Keratinocyte (primary cell): ENCODE measurements at regions not wholly inside any gene's neighbourhood (a gene's known extent, or its start where the extent isn't known, plus 50 kb on each side); places are given as distances from the start of the nearest gene placed in this dataset.

Experiments
- DNase-seq: peaks from one replicate; pipeline ENCODE4 v3.0.0-alpha.2; 2011; ENCODE audit warnings: low read depth, missing footprints, low spot score
- FAIRE-seq: peaks from 2 replicates; lab custom pipeline; 2011; peaks lifted over from hg19 to GRCh38; lab: Jason Lieb, UNC
- H2AFZ ChIP-seq: 2 replicates; pipeline ENCODE4 v1.6.0; 2012; ENCODE audit warnings: low read length, control low read depth, inconsistent platforms; ENCODE audit not compliant: control insufficient read depth
- H3K27ac ChIP-seq: 2 replicates; pipeline ENCODE4 v1.5.1; 2011; ENCODE audit warnings: low read length; ENCODE audit not compliant: control insufficient read depth, insufficient read depth
- H3K27me3 ChIP-seq: 3 replicates; pipeline ENCODE4 v1.6.0; 2011; ENCODE audit warnings: low read length; ENCODE audit not compliant: control insufficient read depth, insufficient read depth; ENCODE audit errors: extremely low read depth
- H3K36me3 ChIP-seq, 2 experiments: 2 replicates in 1 of 2; 3 replicates in 1 of 2; pipeline ENCODE4 v1.5.1; 2011; ENCODE audit warnings: low read length in 2 of 2, mild to moderate bottlenecking in 1 of 2; ENCODE audit not compliant: control insufficient read depth in 2 of 2, insufficient read depth in 2 of 2; ENCODE audit errors: extremely low read depth in 1 of 2
- H3K4me1 ChIP-seq: 3 replicates; pipeline ENCODE4 v1.5.1; 2011; ENCODE audit warnings: low read length; ENCODE audit not compliant: control insufficient read depth, insufficient read depth; ENCODE audit errors: extremely low read depth
- H3K4me2 ChIP-seq: 3 replicates; pipeline ENCODE4 v1.6.0; 2011; ENCODE audit warnings: low read depth, low read length; ENCODE audit not compliant: control insufficient read depth, insufficient read depth; ENCODE audit errors: extremely low read depth
- H3K4me3 ChIP-seq, 3 experiments: fragments of 200-600 bp in 1 of 3; sonication (generic) in 1 of 3; 2 replicates in 2 of 3; 3 replicates in 1 of 3; pipeline ENCODE4 v1.5.1; 2011 to 2016; ENCODE audit warnings: low read length in 3 of 3, mild to moderate bottlenecking in 3 of 3, control low read depth in 2 of 3, inconsistent platforms in 1 of 3, low read depth in 1 of 3, mixed read lengths in 1 of 3, mixed run types in 1 of 3, moderate library complexity in 1 of 3; ENCODE audit not compliant: control insufficient read depth in 2 of 3, insufficient read depth in 2 of 3; ENCODE audit errors: extremely low read depth in 1 of 3
- H3K79me2 ChIP-seq: 2 replicates; pipeline ENCODE4 v1.6.0; 2012; ENCODE audit warnings: low read length; ENCODE audit not compliant: control insufficient read depth, insufficient read depth
- H3K9ac ChIP-seq: 3 replicates; pipeline ENCODE4 v1.6.0; 2011; ENCODE audit warnings: low read length; ENCODE audit not compliant: control insufficient read depth, insufficient read depth; ENCODE audit errors: extremely low read depth
- H3K9me1 ChIP-seq: 3 replicates; pipeline ENCODE4 v1.6.0; 2011; ENCODE audit warnings: low read length; ENCODE audit not compliant: control insufficient read depth, insufficient read depth; ENCODE audit errors: extremely low read depth
- H3K9me3 ChIP-seq: 2 replicates; pipeline ENCODE4 v1.5.1; 2012; ENCODE audit warnings: low read depth, low read length; ENCODE audit not compliant: control insufficient read depth
- H4K20me1 ChIP-seq: 3 replicates; pipeline ENCODE4 v1.6.0; 2011; ENCODE audit warnings: low read length; ENCODE audit not compliant: control insufficient read depth, insufficient read depth; ENCODE audit errors: extremely low read depth
- CTCF ChIP-seq, 3 experiments: IDR thresholded peaks in 1 of 3; conservative IDR thresholded peaks in 1 of 3; optimal IDR thresholded peaks in 1 of 3; 2 replicates in 2 of 3; 3 replicates in 1 of 3; pipeline versions ENCODE3 to v1.5.1; 2011; ENCODE audit warnings: low read length in 3 of 3, mild to moderate bottlenecking in 3 of 3, moderate library complexity in 2 of 3, control low read depth in 1 of 3, inconsistent platforms in 1 of 3; ENCODE audit not compliant: insufficient read depth in 2 of 3; ENCODE audit errors: extremely low read depth in 1 of 3
- EZH2 ChIP-seq: IDR thresholded peaks from one replicate; pipeline ENCODE4 v1.6.1; 2012; ENCODE audit warnings: inconsistent platforms, mild to moderate bottlenecking, low read length, moderate library complexity
- dilution Hi-C: fragments of 300-500 bp; cut with MboI; formaldehyde crosslinking; loops from one replicate; pipeline ENCODE4 v1.7.0; 2020; ENCODE audit warnings: low sequenced_read_pairs; ENCODE audit not compliant: extremely low pct_ligation_motif_present

GRCh38 chr3:177917234-177917861 is 618.9 kb upstream of the KCNMB2 start:
- FAIRE-seq = no peak
- no peak overlapping the region for H3K27ac ChIP-seq

GRCh38 chr3:177921153-177921552 is 615.1 kb upstream of the KCNMB2 start:
- no peak overlapping the region for H3K4me3 ChIP-seq
- dilution Hi-C loops = no loop called here
- no peak for TF ChIP-seq EZH2
- no peak for TF ChIP-seq CTCF (optimal IDR thresholded peaks at IDR 0.05 in 1 of 3, IDR thresholded peaks at IDR 0.05 in 1 of 3, conservative IDR thresholded peaks at IDR 0.05 in 1 of 3; ENCODE audit: extremely low read depth in 1 of 3, insufficient read depth in 2 of 3, low read length in 3 of 3)

More at GRCh38 chr3:177917234-177917861, 618.9 kb upstream of the KCNMB2 start:
- Histone ChIP-seq H3K9ac (no peak overlapping the region), H3K4me3 (no peak overlapping the region), H3K4me1 (peaks cover 6% of the 10 kb centered on the region), H3K36me3 (no peaks in the 10 kb centered on the region), H3K9me1 (no peaks in the 10 kb centered on the region), H4K20me1 (no peaks in the 10 kb centered on the region), H3K79me2 (no peaks in the 10 kb centered on the region), H2AFZ (peak overlapping the region; percentile 12), H3K9me3 (no peaks in the 10 kb centered on the region), H3K4me2 (no peak overlapping the region), H3K27me3 (no peaks in the 10 kb centered on the region)
- TF ChIP-seq CTCF (optimal IDR thresholded peaks at IDR 0.05 in 1 of 3, IDR thresholded peaks at IDR 0.05 in 1 of 3, conservative IDR thresholded peaks at IDR 0.05 in 1 of 3; ENCODE audit: extremely low read depth in 1 of 3, insufficient read depth in 2 of 3, low read length in 3 of 3) = no peak
- no peak for DNase-seq
- dilution Hi-C loops = no loop called here

More at GRCh38 chr3:177921153-177921552, 615.1 kb upstream of the KCNMB2 start:
- no peak overlapping the region for H2AFZ ChIP-seq
- H4K20me1 ChIP-seq = no peaks in the 10 kb centered on the region
- no peak for FAIRE-seq
- H3K27me3 ChIP-seq = no peaks in the 10 kb centered on the region
- no peaks in the 10 kb centered on the region for H3K9me3 ChIP-seq
- H3K9me1 ChIP-seq = no peaks in the 10 kb centered on the region
- no peak for DNase-seq
- no peaks in the 10 kb centered on the region for H3K79me2 ChIP-seq
- no peak overlapping the region for H3K9ac ChIP-seq
- H3K27ac ChIP-seq = no peak overlapping the region
- H3K4me2 ChIP-seq = no peak overlapping the region
- H3K36me3 ChIP-seq = no peaks in the 10 kb centered on the region
- peaks cover 6% of the 10 kb centered on the region for H3K4me1 ChIP-seq
